ENCODE measurements at regions not wholly inside any gene's neighbourhood (a gene's known extent, or its start where the extent isn't known, plus 50 kb on each side); places are given as distances from the start of the nearest gene placed in this dataset.

DNA sequence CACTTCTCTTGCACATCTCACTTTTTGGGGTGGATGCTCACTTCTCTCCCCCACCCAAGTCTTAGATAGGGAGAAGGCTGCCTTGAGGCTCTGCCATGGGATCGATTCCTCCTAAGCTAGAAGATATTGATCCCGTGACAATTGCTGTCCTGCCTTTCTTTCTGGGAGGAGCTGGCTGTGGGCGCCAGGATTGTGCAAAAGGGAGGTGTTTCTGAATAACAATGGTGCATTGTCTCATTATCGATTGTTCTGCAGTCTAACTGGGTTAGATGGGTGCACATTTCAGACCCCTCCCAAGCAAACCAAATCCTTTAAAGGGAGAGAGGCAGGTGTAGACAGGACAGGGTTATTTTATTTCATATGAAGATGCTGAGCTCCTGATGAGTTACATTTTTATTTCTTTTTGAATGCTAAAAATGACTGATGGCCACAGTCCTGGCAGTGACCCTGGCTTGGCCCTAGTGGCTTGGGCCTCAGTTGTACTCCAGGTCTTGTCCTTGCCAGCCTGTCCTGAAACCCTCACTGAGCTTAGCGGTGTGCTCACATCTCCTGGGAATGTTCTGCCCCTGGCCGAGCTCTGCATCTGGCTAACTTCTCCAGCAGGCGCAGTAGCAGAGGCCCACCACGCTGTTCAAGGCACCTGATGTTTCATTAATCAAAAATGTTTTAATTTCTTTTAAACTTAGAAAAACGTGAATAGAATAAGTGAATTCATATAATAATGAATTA lies 99.0 kb upstream of the KAZN start:
- TF ChIP-seq, protein P1, sequence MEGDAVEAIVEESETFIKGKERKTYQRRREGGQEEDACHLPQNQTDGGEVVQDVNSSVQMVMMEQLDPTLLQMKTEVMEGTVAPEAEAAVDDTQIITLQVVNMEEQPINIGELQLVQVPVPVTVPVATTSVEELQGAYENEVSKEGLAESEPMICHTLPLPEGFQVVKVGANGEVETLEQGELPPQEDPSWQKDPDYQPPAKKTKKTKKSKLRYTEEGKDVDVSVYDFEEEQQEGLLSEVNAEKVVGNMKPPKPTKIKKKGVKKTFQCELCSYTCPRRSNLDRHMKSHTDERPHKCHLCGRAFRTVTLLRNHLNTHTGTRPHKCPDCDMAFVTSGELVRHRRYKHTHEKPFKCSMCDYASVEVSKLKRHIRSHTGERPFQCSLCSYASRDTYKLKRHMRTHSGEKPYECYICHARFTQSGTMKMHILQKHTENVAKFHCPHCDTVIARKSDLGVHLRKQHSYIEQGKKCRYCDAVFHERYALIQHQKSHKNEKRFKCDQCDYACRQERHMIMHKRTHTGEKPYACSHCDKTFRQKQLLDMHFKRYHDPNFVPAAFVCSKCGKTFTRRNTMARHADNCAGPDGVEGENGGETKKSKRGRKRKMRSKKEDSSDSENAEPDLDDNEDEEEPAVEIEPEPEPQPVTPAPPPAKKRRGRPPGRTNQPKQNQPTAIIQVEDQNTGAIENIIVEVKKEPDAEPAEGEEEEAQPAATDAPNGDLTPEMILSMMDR (IDR thresholded peaks at IDR 0.05; ENCODE audit: extremely low read depth, insufficient read depth, missing control alignments), result no peak
- in situ Hi-C loops (cut with MboI; ENCODE audit: low pct_unique_long_range_greater_than_20kb, low sequenced_read_pairs, unreplicated experiment), result no loop called here
- DNase-seq (ENCODE audit: low spot score), result no peak

DNA sequence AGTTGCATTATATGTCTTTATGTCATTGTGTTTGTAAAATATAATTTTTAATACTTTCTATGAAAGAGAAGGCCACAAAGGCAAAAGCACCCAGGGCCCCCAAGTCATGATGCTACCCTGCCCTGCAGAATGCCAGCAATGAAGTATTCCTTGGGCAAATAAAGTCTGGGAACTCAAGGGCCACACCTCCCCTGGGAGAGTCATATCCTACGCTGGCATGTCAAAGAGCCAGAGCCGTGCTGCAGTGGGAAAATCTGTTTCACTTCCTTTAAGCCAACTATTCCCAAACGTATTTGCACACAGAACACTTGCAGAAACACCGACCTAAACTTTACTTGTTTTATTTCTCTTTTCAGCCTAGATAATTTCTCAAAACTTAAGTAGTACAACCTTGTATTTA lies 98.4 kb upstream of the KAZN start:
- in situ Hi-C loops (cut with MboI; ENCODE audit: low pct_unique_long_range_greater_than_20kb, low sequenced_read_pairs, unreplicated experiment), result no loop called here
- no peak for DNase-seq (ENCODE audit: low spot score)
- TF ChIP-seq, protein P1 (IDR thresholded peaks at IDR 0.05; ENCODE audit: extremely low read depth, insufficient read depth, missing control alignments), result no peak

DNA sequence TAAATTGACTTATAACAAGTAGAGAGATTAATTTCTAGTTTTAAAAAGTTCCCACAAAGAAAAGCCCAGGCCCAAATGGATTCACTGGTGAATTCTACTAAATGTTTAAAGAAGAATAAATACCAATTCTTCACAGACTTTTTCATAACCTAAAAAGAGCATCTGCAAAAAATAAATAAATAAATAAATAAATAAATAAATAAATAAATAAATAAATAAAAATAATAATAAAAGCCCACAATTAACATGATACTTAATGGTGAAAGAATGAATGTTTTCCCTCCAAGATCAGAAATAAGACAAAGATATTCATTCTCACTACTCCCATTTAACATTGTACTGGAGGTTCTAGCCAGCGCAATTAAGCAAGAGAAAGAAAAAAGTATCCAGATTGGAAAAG lies 97.6 kb upstream of the KAZN start:
- DNase-seq (ENCODE audit: low spot score), result no peak
- TF ChIP-seq, protein P1 (IDR thresholded peaks at IDR 0.05; ENCODE audit: extremely low read depth, insufficient read depth, missing control alignments), result no peak
- in situ Hi-C loops (cut with MboI; ENCODE audit: low pct_unique_long_range_greater_than_20kb, low sequenced_read_pairs, unreplicated experiment), result no loop called here

DNA sequence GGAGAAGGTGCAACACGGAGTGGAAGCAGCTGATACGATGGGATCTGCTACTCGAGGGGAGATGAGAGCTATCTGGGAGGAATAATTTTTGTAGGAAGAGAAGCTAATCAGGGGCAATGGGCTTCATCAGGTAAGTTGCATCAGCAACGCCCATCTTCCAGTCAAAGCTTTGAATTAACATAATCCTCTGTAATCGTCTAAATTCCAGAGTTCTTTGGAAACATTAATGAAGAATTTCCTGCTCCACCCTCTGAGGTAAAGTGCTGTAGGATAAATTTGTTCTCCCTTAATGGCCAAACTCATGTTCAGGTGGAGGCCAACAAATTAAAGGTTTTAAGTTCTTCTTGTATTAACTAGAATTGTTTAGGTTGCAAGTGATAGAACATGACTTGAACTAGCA lies 94.0 kb upstream of the KAZN start:
- in situ Hi-C loops (cut with MboI; ENCODE audit: low pct_unique_long_range_greater_than_20kb, low sequenced_read_pairs, unreplicated experiment), result no loop called here
- TF ChIP-seq, protein P1 (IDR thresholded peaks at IDR 0.05; ENCODE audit: extremely low read depth, insufficient read depth, missing control alignments), result no peak
- DNase-seq (ENCODE audit: low spot score), result no peak

DNA sequence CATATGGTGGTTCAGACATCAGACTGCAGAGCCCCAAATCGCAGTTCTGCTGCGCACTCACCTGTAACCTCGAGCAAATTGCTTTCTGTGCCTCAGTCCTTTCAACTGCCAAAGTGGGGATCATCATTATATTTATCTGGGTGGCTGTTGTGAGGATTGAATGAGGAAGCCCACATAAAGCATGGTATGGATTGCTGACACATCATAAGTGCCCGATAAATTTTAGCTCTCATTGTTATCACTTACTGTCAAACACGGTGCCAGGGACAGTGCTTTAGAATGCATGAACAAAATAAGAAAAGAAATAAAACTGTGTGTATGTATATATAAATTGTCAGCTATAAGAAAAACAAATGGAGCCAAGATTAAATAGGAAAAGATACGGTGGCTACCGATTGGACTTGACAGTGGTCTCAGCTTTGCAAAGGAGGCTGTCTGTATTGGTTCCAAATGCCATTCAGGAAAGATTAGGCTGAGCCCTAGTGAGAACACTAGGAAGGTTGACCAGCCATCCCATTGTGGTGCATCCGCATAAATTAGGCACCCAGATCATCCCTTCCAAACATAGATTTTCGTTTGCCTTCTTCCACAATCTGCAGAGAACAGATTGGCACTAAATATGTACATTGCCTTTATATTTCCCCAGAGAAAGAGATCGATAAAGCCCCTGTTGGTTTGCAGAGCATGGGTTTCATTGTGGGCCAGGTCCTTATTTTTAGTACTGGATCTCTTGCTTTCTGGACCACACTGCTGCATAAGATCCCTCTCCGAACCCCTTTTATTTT lies 91.8 kb upstream of the KAZN start:
- TF ChIP-seq, protein P1 (IDR thresholded peaks at IDR 0.05; ENCODE audit: extremely low read depth, insufficient read depth, missing control alignments), result no peak
- DNase-seq (ENCODE audit: low spot score), result no peak
- in situ Hi-C loops (cut with MboI; ENCODE audit: low pct_unique_long_range_greater_than_20kb, low sequenced_read_pairs, unreplicated experiment), result no loop called here

DNA sequence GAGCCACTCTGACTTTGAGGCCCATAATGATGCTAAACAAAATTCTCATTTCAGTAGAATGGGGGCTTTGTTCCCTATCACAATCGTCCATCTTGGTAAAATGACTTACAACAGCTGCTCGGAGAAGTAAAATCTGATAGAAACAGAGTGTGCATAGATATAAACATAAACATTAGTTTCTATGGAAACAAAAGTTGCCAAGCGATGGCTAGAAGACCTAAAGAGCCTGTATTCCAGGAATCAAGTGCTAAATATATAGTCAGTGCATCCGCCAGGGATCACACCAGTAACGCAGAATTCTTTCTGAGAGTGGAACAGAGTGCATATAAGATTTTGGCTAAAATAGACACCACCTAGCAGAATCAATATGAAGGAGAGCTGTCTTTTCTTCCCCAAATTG lies 91.2 kb upstream of the KAZN start:
- in situ Hi-C loops (cut with MboI; ENCODE audit: low pct_unique_long_range_greater_than_20kb, low sequenced_read_pairs, unreplicated experiment), result no loop called here
- DNase-seq (ENCODE audit: low spot score), result no peak
- TF ChIP-seq, protein P1 (IDR thresholded peaks at IDR 0.05; ENCODE audit: extremely low read depth, insufficient read depth, missing control alignments), result no peak

Measured in GM13977 (cell line).